ENCODE measurements at regions not wholly inside any gene's neighbourhood (a gene's known extent, or its start where the extent isn't known, plus 50 kb on each side); places are given as distances from the start of the nearest gene placed in this dataset.

DNA sequence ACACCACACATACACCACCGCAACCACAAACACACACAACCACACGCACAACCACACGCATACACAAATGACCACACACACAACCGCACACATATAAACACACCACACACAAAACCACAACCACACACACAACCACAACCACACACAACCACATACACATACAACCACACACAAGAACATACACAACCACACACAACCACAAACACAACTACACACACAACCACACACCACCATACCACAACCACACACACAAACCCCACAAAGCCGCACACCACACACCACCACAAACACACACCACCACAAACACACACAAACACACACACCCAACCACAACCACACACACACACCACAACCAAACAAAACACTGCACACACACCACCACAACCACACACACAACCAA lies 107.5 kb upstream of the FZD10 start:
- ChIA-PET POLR2A (no interaction called here), CTCF (no interaction called here)
- DNase-seq (no peak), ATAC-seq (no peak)
- peak overlapping the region; percentile 83 for H3K27ac Mint-ChIP-seq
- peak overlapping the region; percentile 43 for H3K4me3 Mint-ChIP-seq
- H3K4me1 Mint-ChIP-seq (ENCODE audit: low read depth): peaks cover 4% of the 10 kb centered on the region
- H3K9me3 Mint-ChIP-seq (ENCODE audit: insufficient read depth): peaks cover 11% of the 10 kb centered on the region
- H3K27me3 Mint-ChIP-seq (ENCODE audit: low read depth): peaks cover 9% of the 10 kb centered on the region
- H3K36me3 Mint-ChIP-seq (ENCODE audit: low read depth): peaks cover 6% of the 10 kb centered on the region

DNA sequence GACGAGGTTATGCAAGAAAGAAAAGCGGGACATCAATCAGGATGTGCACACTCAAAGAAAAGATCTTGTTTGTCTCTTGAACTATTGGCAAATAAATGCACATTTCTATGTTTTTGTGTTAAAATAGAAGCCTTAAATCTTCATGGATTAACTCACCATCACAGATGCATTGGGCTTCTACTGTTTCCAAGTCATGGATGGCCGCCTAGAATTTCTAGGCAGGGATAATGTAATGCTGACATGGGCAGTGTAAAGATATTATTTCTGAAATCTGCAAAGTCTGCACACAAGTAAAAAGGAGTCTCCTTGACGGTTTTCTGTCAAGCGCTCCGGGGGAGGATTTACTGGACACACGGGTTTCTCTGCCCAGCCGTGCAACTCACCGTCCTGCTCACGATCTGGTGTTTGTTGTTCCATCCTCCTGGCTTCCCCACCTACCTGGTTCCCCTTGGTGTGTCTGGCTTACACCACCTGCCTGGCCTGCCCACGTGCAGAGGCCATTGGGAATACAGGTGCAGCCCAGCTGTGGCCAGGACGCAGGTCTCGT lies 103.3 kb upstream of the FZD10 start:
- POLR2A ChIA-PET: no interaction called here

DNA sequence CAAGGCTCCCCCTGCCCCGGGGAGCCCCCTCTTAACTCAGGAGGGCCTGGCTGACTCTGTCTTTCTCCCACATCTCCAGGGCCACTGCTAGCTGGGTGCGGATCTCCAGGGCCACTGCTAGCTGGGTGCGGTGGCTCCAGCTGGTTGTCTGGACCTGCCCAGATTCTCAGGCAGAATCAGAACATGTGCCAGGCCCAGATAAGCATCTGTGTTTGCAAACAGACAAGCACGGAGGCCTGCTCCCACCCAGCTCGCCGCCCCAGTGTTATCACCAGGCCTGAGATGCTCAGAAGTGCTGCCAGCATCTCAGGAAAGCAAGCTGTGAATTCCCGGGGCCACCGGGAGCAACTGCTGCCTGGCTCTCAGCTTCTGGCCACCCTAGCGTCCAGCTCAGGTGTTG lies 98.4 kb upstream of the FZD10 start:
- ATAC-seq: no peak
- ChIA-PET POLR2A (no interaction called here), CTCF (interaction anchor here (1.0 kb wide), 1 partner anchor 15 kb away, joined by 3 read pairs; no protein-coding TSS in a partner anchor)
- no peak for DNase-seq
- H3K4me1 Mint-ChIP-seq (ENCODE audit: low read depth): no peaks in the 10 kb centered on the region
- H3K36me3 Mint-ChIP-seq (ENCODE audit: low read depth): no peaks in the 10 kb centered on the region
- H3K9me3 Mint-ChIP-seq (ENCODE audit: insufficient read depth): peaks cover 9% of the 10 kb centered on the region
- H3K27me3 Mint-ChIP-seq (ENCODE audit: low read depth): no peaks in the 10 kb centered on the region
- no peak overlapping the region for H3K4me3 Mint-ChIP-seq
- H3K27ac Mint-ChIP-seq: no peak overlapping the region

More for the DNA sequence above, 103.3 kb upstream of the FZD10 start:
- no peak overlapping the region for H3K27ac Mint-ChIP-seq
- peaks cover 2% of the 10 kb centered on the region for H3K27me3 Mint-ChIP-seq (ENCODE audit: low read depth)
- H3K4me1 Mint-ChIP-seq (ENCODE audit: low read depth): peaks cover 4% of the 10 kb centered on the region
- CTCF ChIA-PET: no interaction called here
- DNase-seq (no peak), ATAC-seq (no peak)
- H3K4me3 Mint-ChIP-seq: no peak overlapping the region
- H3K36me3 Mint-ChIP-seq (ENCODE audit: low read depth): peaks cover 6% of the 10 kb centered on the region
- peaks cover 20% of the 10 kb centered on the region for H3K9me3 Mint-ChIP-seq (ENCODE audit: insufficient read depth)

DNA sequence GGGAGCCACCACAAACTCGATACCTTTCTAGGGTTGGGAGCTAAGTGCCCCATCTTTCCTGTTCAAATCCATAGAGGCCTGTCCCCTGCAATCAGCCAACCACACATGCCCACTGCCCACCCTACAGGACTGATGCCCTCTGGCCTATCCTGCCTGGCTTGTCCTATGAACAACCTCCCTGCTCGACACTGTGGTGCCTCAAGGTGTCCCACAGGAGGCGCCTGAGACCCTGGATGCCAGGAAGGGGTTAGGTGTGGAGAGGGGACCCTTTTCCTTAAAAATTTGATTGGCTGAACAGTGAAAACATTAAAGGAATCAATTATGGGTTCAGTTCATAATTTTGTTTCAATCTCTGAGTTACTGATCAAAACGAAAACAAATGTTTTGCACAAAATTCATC lies 97.3 kb upstream of the FZD10 start:
- Mint-ChIP-seq H3K4me1 (ENCODE audit: low read depth) (no peaks in the 10 kb centered on the region), H3K4me3 (no peak overlapping the region), H3K27ac (no peak overlapping the region), H3K27me3 (ENCODE audit: low read depth) (no peaks in the 10 kb centered on the region), H3K9me3 (ENCODE audit: insufficient read depth) (peaks cover 9% of the 10 kb centered on the region), H3K36me3 (ENCODE audit: low read depth) (no peaks in the 10 kb centered on the region)
- DNase-seq (no peak), ATAC-seq (no peak)
- ChIA-PET POLR2A (no interaction called here), CTCF (no interaction called here)

DNA sequence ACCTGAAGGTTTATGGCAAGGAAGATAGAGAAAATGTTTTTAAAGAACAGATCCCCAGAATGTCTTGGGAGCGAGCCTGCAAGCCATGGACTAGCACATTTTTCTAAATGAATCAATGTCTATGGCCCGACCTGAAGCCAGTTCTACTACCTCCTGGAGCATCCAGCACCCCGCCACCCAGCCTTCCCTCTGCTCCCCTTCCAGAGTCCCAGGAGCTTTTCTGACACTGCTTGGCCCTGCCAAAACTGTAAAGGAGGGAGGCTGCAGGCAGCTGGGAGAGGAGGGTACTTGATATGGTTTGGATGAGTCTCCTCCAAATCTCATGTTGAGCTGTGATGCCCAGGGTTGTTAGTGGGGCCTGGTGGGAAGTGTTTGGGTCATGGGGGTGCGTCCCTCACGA lies 95.5 kb upstream of the FZD10 start:
- POLR2A ChIA-PET: no interaction called here
- DNase-seq: no peak
- Mint-ChIP-seq H3K27ac (no peak overlapping the region), H3K36me3 (ENCODE audit: low read depth) (no peaks in the 10 kb centered on the region), H3K4me1 (ENCODE audit: low read depth) (no peaks in the 10 kb centered on the region), H3K27me3 (ENCODE audit: low read depth) (no peaks in the 10 kb centered on the region), H3K4me3 (no peak overlapping the region), H3K9me3 (ENCODE audit: insufficient read depth) (peaks cover 6% of the 10 kb centered on the region)
- CTCF ChIA-PET: no interaction called here
- no peak for ATAC-seq

DNA sequence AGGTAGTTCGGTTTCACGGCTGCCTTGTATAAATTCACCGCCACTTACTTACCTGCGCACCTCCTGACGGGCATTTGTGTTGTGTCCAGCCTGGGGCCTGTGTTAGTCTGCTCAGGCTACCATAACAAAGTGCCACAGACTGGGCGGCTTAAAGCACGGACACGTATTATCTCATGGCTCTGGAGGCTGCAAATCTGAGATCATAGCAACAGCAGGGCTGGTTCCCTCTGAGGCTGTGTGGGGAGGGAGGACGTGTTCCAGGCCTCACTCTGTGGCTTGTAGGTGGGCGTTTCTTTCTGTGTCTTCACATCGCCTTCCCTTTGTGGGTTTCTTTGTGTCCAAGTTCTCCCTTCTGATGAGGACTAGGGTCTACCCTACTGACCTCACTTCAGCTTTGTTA lies 93.5 kb upstream of the FZD10 start:
- no peak for ATAC-seq
- ChIA-PET POLR2A (no interaction called here), CTCF (no interaction called here)
- no peaks in the 10 kb centered on the region for H3K36me3 Mint-ChIP-seq (ENCODE audit: low read depth)
- no peak overlapping the region for H3K27ac Mint-ChIP-seq
- no peaks in the 10 kb centered on the region for H3K4me1 Mint-ChIP-seq (ENCODE audit: low read depth)
- H3K4me3 Mint-ChIP-seq: no peak overlapping the region
- DNase-seq: no peak
- no peaks in the 10 kb centered on the region for H3K9me3 Mint-ChIP-seq (ENCODE audit: insufficient read depth)
- H3K27me3 Mint-ChIP-seq (ENCODE audit: low read depth): no peaks in the 10 kb centered on the region

DNA sequence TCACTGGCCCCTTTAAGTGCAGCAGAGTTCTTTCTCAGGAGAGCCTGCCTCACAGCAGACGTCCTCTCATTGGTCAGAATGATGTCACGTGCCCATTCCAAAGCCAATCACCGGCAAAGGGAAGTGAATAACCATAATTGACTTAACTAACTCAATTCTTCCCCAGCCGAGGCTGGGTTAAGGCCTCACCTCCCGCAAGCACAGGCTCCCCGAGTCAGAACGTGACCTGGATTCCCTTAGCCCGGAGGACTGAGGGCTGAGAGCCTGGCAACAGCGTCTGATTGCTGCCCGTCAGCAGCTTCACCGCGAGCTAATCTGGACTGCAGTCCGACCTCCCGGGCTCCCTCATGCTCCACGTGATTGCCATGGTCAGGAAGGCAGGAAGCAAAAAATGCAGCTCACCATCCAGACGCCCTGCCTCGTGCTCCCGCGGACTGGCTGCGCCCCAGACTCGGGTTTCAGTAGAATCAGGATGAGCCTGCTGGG lies 92.1 kb upstream of the FZD10 start:
- ChIA-PET CTCF (no interaction called here), POLR2A (no interaction called here)
- Mint-ChIP-seq H3K36me3 (ENCODE audit: low read depth) (no peaks in the 10 kb centered on the region), H3K27ac (no peak overlapping the region), H3K4me1 (ENCODE audit: low read depth) (no peaks in the 10 kb centered on the region), H3K4me3 (no peak overlapping the region), H3K9me3 (ENCODE audit: insufficient read depth) (no peaks in the 10 kb centered on the region), H3K27me3 (ENCODE audit: low read depth) (no peaks in the 10 kb centered on the region)
- ATAC-seq (no peak), DNase-seq (no peak)

DNA sequence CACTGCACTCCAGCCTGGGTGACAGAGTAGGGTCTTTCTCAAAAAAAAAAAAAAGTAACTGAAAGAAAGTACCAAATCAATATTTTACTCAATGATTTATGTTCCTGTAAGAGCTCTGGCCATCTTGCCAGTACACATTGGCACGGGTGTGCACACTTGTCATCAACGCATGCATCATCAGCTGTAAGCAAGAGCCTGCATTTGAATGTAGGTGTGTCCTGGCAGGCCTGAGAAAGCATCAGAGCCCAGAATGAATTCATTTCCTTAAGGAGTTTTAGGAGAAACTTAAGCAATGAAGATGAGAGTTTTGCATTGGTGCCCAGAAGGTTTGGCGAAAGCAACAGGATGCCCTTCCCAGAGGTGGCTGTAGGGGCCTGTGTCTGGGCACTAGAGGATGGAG lies 88.5 kb upstream of the FZD10 start:
- ChIA-PET CTCF (no interaction called here), POLR2A (no interaction called here)
- H3K4me3 Mint-ChIP-seq: no peak overlapping the region
- no peaks in the 10 kb centered on the region for H3K27me3 Mint-ChIP-seq (ENCODE audit: low read depth)
- peaks cover 5% of the 10 kb centered on the region for H3K4me1 Mint-ChIP-seq (ENCODE audit: low read depth)
- no peak overlapping the region for H3K27ac Mint-ChIP-seq
- H3K36me3 Mint-ChIP-seq (ENCODE audit: low read depth): no peaks in the 10 kb centered on the region
- peaks cover 7% of the 10 kb centered on the region for H3K9me3 Mint-ChIP-seq (ENCODE audit: insufficient read depth)
- ATAC-seq: no peak
- DNase-seq: no peak

DNA sequence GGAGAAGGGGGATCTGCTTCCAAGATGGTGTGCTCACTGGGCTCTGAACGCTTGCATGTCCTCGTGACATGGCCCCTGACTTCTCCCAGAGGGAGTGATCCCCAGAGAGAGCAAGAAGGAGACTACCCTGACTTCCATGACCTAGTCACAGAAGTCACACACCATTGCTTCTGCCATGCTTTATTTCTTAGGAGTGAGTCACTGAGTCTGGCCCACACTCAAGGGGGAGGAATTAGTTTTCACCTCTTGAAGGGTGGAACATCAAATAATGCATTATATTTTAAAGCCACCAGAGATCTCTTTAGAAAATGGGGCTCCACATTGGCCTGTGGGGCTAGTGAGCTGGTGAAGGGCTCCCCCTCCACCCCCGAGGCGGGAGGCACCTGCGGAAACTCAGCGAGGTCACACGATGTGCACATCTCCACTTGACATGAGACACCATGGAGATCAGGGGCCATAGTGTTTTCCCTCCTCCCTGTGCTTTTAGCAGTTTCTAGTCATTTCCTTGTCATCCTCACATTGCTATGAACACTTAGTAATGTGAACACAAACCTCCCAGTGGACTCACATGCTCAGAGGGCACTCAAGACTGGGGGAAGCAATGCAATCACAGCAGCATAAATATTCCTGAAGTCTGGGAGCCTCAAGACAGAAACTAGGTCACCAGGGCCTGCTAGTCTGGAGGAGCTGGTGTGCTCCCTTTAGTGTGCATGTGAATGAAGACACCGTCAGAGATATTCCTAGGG lies 87.4 kb upstream of the FZD10 start:
- no peaks in the 10 kb centered on the region for H3K27me3 Mint-ChIP-seq (ENCODE audit: low read depth)
- DNase-seq (no peak), ATAC-seq (no peak)
- no peak overlapping the region for H3K4me3 Mint-ChIP-seq
- no peak overlapping the region for H3K27ac Mint-ChIP-seq
- CTCF ChIA-PET: no interaction called here
- H3K36me3 Mint-ChIP-seq (ENCODE audit: low read depth): no peaks in the 10 kb centered on the region
- peaks cover 5% of the 10 kb centered on the region for H3K4me1 Mint-ChIP-seq (ENCODE audit: low read depth)
- POLR2A ChIA-PET: no interaction called here
- peaks cover 7% of the 10 kb centered on the region for H3K9me3 Mint-ChIP-seq (ENCODE audit: insufficient read depth)

DNA sequence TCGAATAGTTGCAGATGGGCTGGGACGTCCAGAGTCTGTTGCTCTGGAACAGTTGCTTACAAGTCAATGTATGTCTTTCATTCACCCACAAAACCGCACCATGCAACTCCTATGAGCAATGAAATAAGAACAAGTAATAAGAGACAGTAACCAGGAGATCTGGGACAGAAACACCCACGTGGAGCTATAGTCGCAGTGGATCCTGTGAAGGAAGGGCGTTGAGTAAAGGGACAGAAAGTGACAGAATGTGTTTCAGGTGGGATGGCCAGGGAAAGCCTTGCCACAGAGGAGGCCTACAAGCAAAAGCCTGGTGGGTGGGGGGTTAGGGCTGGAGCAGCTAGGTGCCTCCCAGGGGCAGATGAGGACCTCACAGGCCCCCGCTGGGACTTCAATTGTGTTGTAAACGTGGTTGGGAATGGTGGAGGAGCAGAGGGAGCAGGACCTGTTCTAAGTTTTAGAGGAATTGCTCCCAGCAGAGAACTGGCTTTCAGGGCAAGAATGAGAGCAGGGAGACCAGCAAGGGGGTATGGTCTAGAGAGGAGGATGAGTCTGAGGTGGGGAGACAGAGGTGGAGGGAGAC lies 86.7 kb upstream of the FZD10 start:
- ATAC-seq (no peak), DNase-seq (no peak)
- H3K27ac Mint-ChIP-seq: no peak overlapping the region
- H3K9me3 Mint-ChIP-seq (ENCODE audit: insufficient read depth): peaks cover 7% of the 10 kb centered on the region
- no peaks in the 10 kb centered on the region for H3K36me3 Mint-ChIP-seq (ENCODE audit: low read depth)
- peaks cover 5% of the 10 kb centered on the region for H3K4me1 Mint-ChIP-seq (ENCODE audit: low read depth)
- ChIA-PET CTCF (no interaction called here), POLR2A (no interaction called here)
- no peak overlapping the region for H3K4me3 Mint-ChIP-seq
- H3K27me3 Mint-ChIP-seq (ENCODE audit: low read depth): no peaks in the 10 kb centered on the region

DNA sequence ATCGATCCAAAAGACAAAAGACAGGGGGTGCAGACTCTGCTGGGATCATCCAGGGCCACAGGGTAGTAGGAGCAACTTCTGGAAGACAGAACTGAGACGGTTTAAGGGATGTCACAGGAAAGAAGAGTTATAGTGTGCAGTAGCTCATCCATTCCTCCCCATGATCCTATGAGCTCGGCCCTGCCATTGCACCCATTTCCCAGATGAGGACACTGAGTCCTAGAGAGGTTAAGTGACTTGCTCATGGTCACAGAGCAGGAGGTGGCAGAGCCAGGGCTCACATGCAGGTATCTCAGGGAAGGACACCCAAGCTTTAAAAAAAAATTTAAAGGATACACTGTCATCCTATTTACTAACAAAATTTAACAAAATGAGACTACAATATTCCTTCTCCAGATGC lies 86.1 kb upstream of the FZD10 start:
- H3K36me3 Mint-ChIP-seq (ENCODE audit: low read depth): no peaks in the 10 kb centered on the region
- H3K4me1 Mint-ChIP-seq (ENCODE audit: low read depth): peaks cover 5% of the 10 kb centered on the region
- POLR2A ChIA-PET: no interaction called here
- H3K4me3 Mint-ChIP-seq: no peak overlapping the region
- ATAC-seq (no peak), DNase-seq (no peak)
- H3K27me3 Mint-ChIP-seq (ENCODE audit: low read depth): no peaks in the 10 kb centered on the region
- CTCF ChIA-PET: no interaction called here
- H3K27ac Mint-ChIP-seq: no peak overlapping the region
- H3K9me3 Mint-ChIP-seq (ENCODE audit: insufficient read depth): peaks cover 7% of the 10 kb centered on the region

DNA sequence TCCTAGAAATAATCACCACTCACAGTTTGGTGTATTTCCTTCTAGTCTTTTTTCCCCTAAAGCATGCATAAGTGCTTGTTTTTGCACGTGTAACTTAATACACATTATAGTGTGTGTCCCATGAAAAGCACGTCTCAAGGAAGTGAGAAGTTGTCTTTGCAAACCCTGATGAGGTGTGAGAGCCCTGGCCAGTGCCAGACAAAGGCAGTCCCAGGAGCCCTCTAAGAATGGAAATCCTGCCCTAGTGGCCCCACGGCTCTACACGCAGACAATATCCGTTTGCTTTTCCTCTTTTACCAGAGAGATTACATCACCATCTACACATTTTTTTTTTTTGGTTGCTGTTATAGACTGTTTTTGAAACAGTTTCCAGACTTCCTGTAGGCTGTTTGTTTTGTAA lies 85.5 kb upstream of the FZD10 start:
- peaks cover 7% of the 10 kb centered on the region for H3K9me3 Mint-ChIP-seq (ENCODE audit: insufficient read depth)
- H3K4me1 Mint-ChIP-seq (ENCODE audit: low read depth): peaks cover 5% of the 10 kb centered on the region
- no peak for DNase-seq
- ChIA-PET CTCF (no interaction called here), POLR2A (no interaction called here)
- no peak overlapping the region for H3K4me3 Mint-ChIP-seq
- ATAC-seq: no peak
- no peaks in the 10 kb centered on the region for H3K27me3 Mint-ChIP-seq (ENCODE audit: low read depth)
- H3K36me3 Mint-ChIP-seq (ENCODE audit: low read depth): no peaks in the 10 kb centered on the region
- H3K27ac Mint-ChIP-seq: no peak overlapping the region

DNA sequence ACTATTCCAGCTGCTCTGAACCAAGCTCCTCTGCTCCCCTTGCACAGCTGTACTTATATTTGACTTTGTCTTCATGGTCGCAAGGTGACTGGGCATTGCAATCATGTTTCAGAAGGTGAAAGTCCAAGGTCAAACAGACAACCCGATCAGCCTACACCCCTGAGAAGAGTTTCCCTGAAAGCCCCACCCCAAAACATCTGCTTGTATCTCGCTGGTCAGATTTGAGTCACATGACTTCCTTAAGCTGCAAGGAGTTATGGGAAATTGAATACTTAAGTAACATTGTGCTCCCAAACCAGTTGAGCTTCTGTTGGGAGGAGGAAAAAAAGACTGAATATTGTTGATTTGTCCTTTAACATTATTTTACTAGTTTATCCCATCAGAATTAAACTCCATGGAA lies 83.4 kb upstream of the FZD10 start:
- POLR2A ChIA-PET: no interaction called here
- no peaks in the 10 kb centered on the region for H3K27me3 Mint-ChIP-seq (ENCODE audit: low read depth)
- no peak overlapping the region for H3K4me3 Mint-ChIP-seq
- CTCF ChIA-PET: no interaction called here
- no peak overlapping the region for H3K27ac Mint-ChIP-seq
- DNase-seq (no peak), ATAC-seq (no peak)
- peaks cover 7% of the 10 kb centered on the region for H3K9me3 Mint-ChIP-seq (ENCODE audit: insufficient read depth)
- H3K36me3 Mint-ChIP-seq (ENCODE audit: low read depth): no peaks in the 10 kb centered on the region
- H3K4me1 Mint-ChIP-seq (ENCODE audit: low read depth): peaks cover 5% of the 10 kb centered on the region
